ENCODE measurements at regions not wholly inside any gene's neighbourhood (a gene's known extent, or its start where the extent isn't known, plus 50 kb on each side); places are given as distances from the start of the nearest gene placed in this dataset.
A peak's percentile ranks its signal among the peaks of the same experiment; 100 is the strongest.

- intact Hi-C loops (cut with micrococcal nuclease; ENCODE audit: unreplicated experiment), result no loop called here
- DNase-seq, result no peak
- ChIA-PET POLR2A (no interaction called here), CTCF (no interaction called here)
- no peak overlapping the region for H3K27ac Mint-ChIP-seq (ENCODE audit: unreplicated experiment)
- Histone ChIP-seq H3K27me3 (replicated peaks; ENCODE audit: control insufficient read depth, insufficient read depth, low read length) (no peaks in the 10 kb centered on the region; the same call in none of the 2 replicates), H3K4me3 (ENCODE audit: low read depth, low read length) (no peak overlapping the region), H3K9me3 (peaks cover 5% of the 10 kb centered on the region; the same call in 1 of the 2 replicates), H3K36me3 (ENCODE audit: control insufficient read depth, insufficient read depth, low read length) (no peaks in the 10 kb centered on the region), H3K4me1 (no peaks in the 10 kb centered on the region)
- H3K9me3 Mint-ChIP-seq (ENCODE audit: unreplicated experiment), result no peaks in the 10 kb centered on the region
- peaks cover 56% of the 10 kb centered on the region for H3K27me3 Mint-ChIP-seq (ENCODE audit: insufficient read depth, unreplicated experiment)
- no peaks in the 10 kb centered on the region for H3K4me1 Mint-ChIP-seq (ENCODE audit: low read depth, unreplicated experiment)
- BruUV-seq (replicated peaks), result no TSS peak
- no peak overlapping the region for H3K4me3 Mint-ChIP-seq (ENCODE audit: unreplicated experiment)
- peaks cover 7% of the 10 kb centered on the region for H3K36me3 Mint-ChIP-seq (ENCODE audit: insufficient read depth, unreplicated experiment)
- TF ChIP-seq CTCF (IDR thresholded peaks at IDR 0.05; ENCODE audit: insufficient read depth in 1 of 2, low read depth in 1 of 2, low read length in 1 of 2, severe bottlenecking in 1 of 2, unreplicated experiment in 1 of 2), result no peak
These were observed 312.2 kb downstream of the ALG10 start for GRCh38 chr12:34334538-34334937.

GRCh38 chr12:34334953-34335743 is 312.9 kb downstream of the ALG10 start:
- no peak for TF ChIP-seq CTCF (IDR thresholded peaks at IDR 0.05; ENCODE audit: insufficient read depth in 1 of 2, low read depth in 1 of 2, low read length in 1 of 2, severe bottlenecking in 1 of 2, unreplicated experiment in 1 of 2)
- Mint-ChIP-seq H3K27ac (ENCODE audit: unreplicated experiment) (no peak overlapping the region), H3K9me3 (ENCODE audit: unreplicated experiment) (no peaks in the 10 kb centered on the region), H3K36me3 (ENCODE audit: insufficient read depth, unreplicated experiment) (peaks cover 13% of the 10 kb centered on the region), H3K27me3 (ENCODE audit: insufficient read depth, unreplicated experiment) (peaks cover 56% of the 10 kb centered on the region), H3K4me1 (ENCODE audit: low read depth, unreplicated experiment) (no peaks in the 10 kb centered on the region), H3K4me3 (ENCODE audit: unreplicated experiment) (peak overlapping the region; percentile 32)
- POLR2A ChIA-PET, result no interaction called here
- H3K36me3 ChIP-seq (ENCODE audit: control insufficient read depth, insufficient read depth, low read length), result no peaks in the 10 kb centered on the region
- no peak for DNase-seq
- H3K4me3 ChIP-seq (ENCODE audit: low read depth, low read length), result no peak overlapping the region
- no peaks in the 10 kb centered on the region for H3K4me1 ChIP-seq
- peaks cover 5% of the 10 kb centered on the region; the same call in 1 of the 2 replicates for H3K9me3 ChIP-seq
- H3K27me3 ChIP-seq (replicated peaks; ENCODE audit: control insufficient read depth, insufficient read depth, low read length), result no peaks in the 10 kb centered on the region; the same call in none of the 2 replicates
- intact Hi-C loops (cut with micrococcal nuclease; ENCODE audit: unreplicated experiment), result no loop called here
- CTCF ChIA-PET, result no interaction called here
- no TSS peak for BruUV-seq (replicated peaks)

GRCh38 chr12:34335819-34336262 is 313.5 kb downstream of the ALG10 start:
- TF ChIP-seq CTCF (IDR thresholded peaks at IDR 0.05; ENCODE audit: insufficient read depth in 1 of 2, low read depth in 1 of 2, low read length in 1 of 2, severe bottlenecking in 1 of 2, unreplicated experiment in 1 of 2), result no peak
- H3K4me1 ChIP-seq, result no peaks in the 10 kb centered on the region
- Mint-ChIP-seq H3K36me3 (ENCODE audit: insufficient read depth, unreplicated experiment) (peaks cover 17% of the 10 kb centered on the region), H3K4me1 (ENCODE audit: low read depth, unreplicated experiment) (no peaks in the 10 kb centered on the region), H3K9me3 (ENCODE audit: unreplicated experiment) (no peaks in the 10 kb centered on the region), H3K27me3 (ENCODE audit: insufficient read depth, unreplicated experiment) (peaks cover 63% of the 10 kb centered on the region), H3K27ac (ENCODE audit: unreplicated experiment) (no peak overlapping the region), H3K4me3 (ENCODE audit: unreplicated experiment) (peak overlapping the region; percentile 32)
- peaks cover 5% of the 10 kb centered on the region; the same call in 1 of the 2 replicates for H3K9me3 ChIP-seq
- DNase-seq, result peak in 1 of 2 experiments; percentile 36
- no peak overlapping the region for H3K4me3 ChIP-seq (ENCODE audit: low read depth, low read length)
- intact Hi-C loops (cut with micrococcal nuclease; ENCODE audit: unreplicated experiment), result no loop called here
- ChIA-PET CTCF (no interaction called here), POLR2A (no interaction called here)
- no TSS peak for BruUV-seq (replicated peaks)
- H3K36me3 ChIP-seq (ENCODE audit: control insufficient read depth, insufficient read depth, low read length), result no peaks in the 10 kb centered on the region
- no peaks in the 10 kb centered on the region; the same call in none of the 2 replicates for H3K27me3 ChIP-seq (replicated peaks; ENCODE audit: control insufficient read depth, insufficient read depth, low read length)
